Ovary (tissue), 7 donors: ENCODE measurements at regions not wholly inside any gene's neighbourhood (a gene's known extent, or its start where the extent isn't known, plus 50 kb on each side); places are given as distances from the start of the nearest gene placed in this dataset.

Experiments used
- DNase-seq, 5 donors: peaks; one replicate each; pipeline ENCODE4 v3.0.0-alpha.2; 2019 to 2020
- H3K27ac ChIP-seq, 2 donors: fragments of 200-600 bp; one replicate each; pipeline versions ENCODE4 v1.5.1 to v1.8.0; 2019 to 2022
- H3K27me3 ChIP-seq: fragments of 200-600 bp; one replicate; pipeline ENCODE4 v1.8.0; 2022
- H3K36me3 ChIP-seq: fragments of 200-600 bp; sonication (generic); one replicate; pipeline ENCODE4 v1.5.1; 2019
- H3K4me1 ChIP-seq: one replicate; pipeline ENCODE4 v1.8.1; 2013; ENCODE audit warnings: mild to moderate bottlenecking, moderate library complexity; ENCODE audit not compliant: insufficient read depth
- H3K4me3 ChIP-seq: fragments of 200-600 bp; sonication (generic); one replicate; pipeline ENCODE4 v1.5.1; 2017
- H3K9me3 ChIP-seq, 2 donors: fragments of 200-600 bp in 1 of 2; sonication (generic) in 1 of 2; one replicate each; pipeline versions ENCODE4 v1.5.1 to v1.8.1; 2013 to 2019; ENCODE audit warnings: mild to moderate bottlenecking in 1 of 2, moderate library complexity in 1 of 2
- CTCF ChIP-seq, 3 donors: fragments of 450-650 bp in 2 of 3; fragments of 200-600 bp in 1 of 3; IDR thresholded peaks; one replicate each; pipeline versions ENCODE4 v1.5.1 to v1.8.0; 2016 to 2022; ENCODE audit warnings: antibody characterized with exemption in 3 of 3, mild to moderate bottlenecking in 1 of 3
- EP300 ChIP-seq: sonication (generic); formaldehyde crosslinking; IDR thresholded peaks from one replicate; pipeline ENCODE4 v1.6.1; 2017; ENCODE audit warnings: antibody characterized with exemption
- POLR2A ChIP-seq: fragments of 450-650 bp; IDR thresholded peaks from one replicate; pipeline ENCODE4 v1.6.1; 2017; ENCODE audit warnings: antibody characterized with exemption, mild to moderate bottlenecking, moderate library complexity
- WGBS, 3 donors: extraction: QIAGEN DNeasy Blood & Tissue Kit in 1 of 3; methylation state at CpG; one replicate each; pipeline versions ENCODE4 v1.1.5 to v1.1.7; 2013 to 2017; 5-methylcytosine and 5-hydroxymethylcytosine counted together
- intact Hi-C, 4 donors: fragments of 100-400 bp; cut with DNase I; formaldehyde crosslinking; loops; one replicate each; pipeline versions ENCODE4 v1.11.0 to v1.15.1; 2022 to 2023
- donor health status: DM: no; HTN: no; CAD: no; lungs with moderate emphysema.
- donor health status: DM: no; HTN: no; CAD: no.
- donor health status: Bipolar disorder and iron deficiency.
- donor health status: DM: no; HTN: no; CAD: no.
- donor health status: DM: yes; HTN: yes; CAD: no.

- H3K27ac ChIP-seq, result no peak overlapping the region
- H3K36me3 ChIP-seq, result no peaks in the 10 kb centered on the region
- H3K4me3 ChIP-seq, result no peak overlapping the region
- TF ChIP-seq CTCF (IDR thresholded peaks at IDR 0.05), result no peak
- no peak for TF ChIP-seq POLR2A
- H3K27me3 ChIP-seq, result no peaks in the 10 kb centered on the region
- intact Hi-C loops, result no loop called here
- no peaks in the 10 kb centered on the region for H3K9me3 ChIP-seq
- no peak for DNase-seq
- 79 to 89% (median 88%) methylated on average over 1 of the region's 1 CpG for WGBS, 3 donors
- no peaks in the 10 kb centered on the region for H3K4me1 ChIP-seq
These were observed 1536.7 kb downstream of the SI start for GRCh38 chr3:163541629-163542028.

GRCh38 chr3:163538387-163538786 is 1539.9 kb downstream of the SI start:
- no peaks in the 10 kb centered on the region for H3K4me1 ChIP-seq
- H3K27ac ChIP-seq, result no peak overlapping the region
- no peaks in the 10 kb centered on the region for H3K9me3 ChIP-seq
- 94 to 96% (median 95%) methylated on average over 4 of the region's 4 CpGs for WGBS, 3 donors
- intact Hi-C loops, result no loop called here
- no peaks in the 10 kb centered on the region for H3K27me3 ChIP-seq
- no peak for TF ChIP-seq POLR2A
- no peak for TF ChIP-seq CTCF (IDR thresholded peaks at IDR 0.05)
- TF ChIP-seq EP300, result no peak
- no peak for DNase-seq
- H3K36me3 ChIP-seq, result no peaks in the 10 kb centered on the region
- H3K4me3 ChIP-seq, result no peak overlapping the region

- Histone ChIP-seq H3K9me3 (no peaks in the 10 kb centered on the region), H3K4me1 (no peaks in the 10 kb centered on the region), H3K27me3 (no peaks in the 10 kb centered on the region), H3K36me3 (no peaks in the 10 kb centered on the region), H3K4me3 (no peak overlapping the region), H3K27ac (no peak overlapping the region)
- WGBS, 3 donors, result 85 to 97% (median 94%) methylated on average over 1 of the region's 1 CpG
- DNase-seq, result no peak
- TF ChIP-seq CTCF (IDR thresholded peaks at IDR 0.05), result no peak
- TF ChIP-seq EP300, result no peak
- TF ChIP-seq POLR2A, result no peak
- intact Hi-C loops, result no loop called here
These were observed 1544.9 kb downstream of the SI start for GRCh38 chr3:163533381-163533780.

- Histone ChIP-seq H3K4me1 (no peaks in the 10 kb centered on the region), H3K27ac (no peak overlapping the region), H3K36me3 (no peaks in the 10 kb centered on the region), H3K27me3 (no peaks in the 10 kb centered on the region), H3K4me3 (no peak overlapping the region), H3K9me3 (no peaks in the 10 kb centered on the region)
- DNase-seq, result no peak
- WGBS, 3 donors, result 88 to 90% (median 88%) methylated on average over 1 of the region's 1 CpG
- intact Hi-C loops, result no loop called here
- TF ChIP-seq POLR2A (no peak), CTCF (IDR thresholded peaks at IDR 0.05) (no peak), EP300 (no peak)
These were observed 1554.9 kb downstream of the SI start for GRCh38 chr3:163523375-163523774.

GRCh38 chr3:163521261-163521660 is 1557.0 kb downstream of the SI start:
- Histone ChIP-seq H3K4me1 (no peaks in the 10 kb centered on the region), H3K27ac (no peak overlapping the region), H3K9me3 (no peaks in the 10 kb centered on the region), H3K4me3 (no peak overlapping the region), H3K27me3 (no peaks in the 10 kb centered on the region), H3K36me3 (no peaks in the 10 kb centered on the region)
- 80 to 94% (median 87%) methylated on average over 1 of the region's 1 CpG for WGBS, 3 donors
- no peak for DNase-seq
- intact Hi-C loops, result no loop called here
- TF ChIP-seq POLR2A (no peak), CTCF (IDR thresholded peaks at IDR 0.05) (no peak), EP300 (no peak)
